Kasumi-1 (cell line): ENCODE measurements at regions not wholly inside any gene's neighbourhood (a gene's known extent, or its start where the extent isn't known, plus 50 kb on each side); places are given as distances from the start of the nearest gene placed in this dataset.
"Not testable (repeated sequence)": the region's sequence is repeated elsewhere in the genome, so short reads cannot be mapped to it uniquely, and the experiment has no call there.

ENCODE experiments used
- DNase-seq, 2 experiments: peaks; one replicate each; lab custom pipeline; 2025; lab: John Stamatoyannopoulos, UW

DNA sequence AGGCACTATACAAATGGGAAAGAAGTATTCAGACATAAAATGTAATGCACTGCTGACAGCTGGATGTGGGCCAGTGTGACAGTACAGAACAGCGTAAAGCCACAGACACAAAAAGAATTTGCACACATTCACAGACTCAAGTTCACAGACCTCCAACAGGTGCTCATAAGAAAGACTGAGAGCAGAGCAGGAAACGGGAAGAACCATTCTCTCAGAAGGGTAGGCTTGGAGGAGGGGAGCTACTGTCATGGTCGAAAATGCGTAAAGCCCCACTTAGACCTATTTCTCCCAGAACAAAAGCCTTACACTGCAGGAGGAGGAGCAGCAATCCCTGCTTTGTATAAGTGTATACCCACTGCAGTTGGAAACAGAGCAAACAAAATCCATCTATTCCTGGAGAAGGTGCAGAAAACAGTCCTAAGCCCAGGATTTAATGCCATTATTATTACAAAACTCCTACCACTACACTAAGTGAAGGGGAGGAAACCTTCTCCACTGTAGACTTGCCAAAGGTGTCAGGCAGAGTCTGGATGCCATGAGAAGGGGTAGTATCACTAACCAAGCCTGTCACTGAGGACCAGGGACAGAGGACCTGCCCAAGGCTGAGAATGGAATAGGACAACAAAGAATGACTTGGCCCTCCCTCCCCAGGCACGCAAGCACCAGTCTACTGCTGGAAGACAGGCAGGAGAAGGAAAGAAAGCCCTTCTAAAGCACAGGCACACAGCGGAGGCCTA, 103.0 kb upstream of the FAM25C start:
- not testable (repeated sequence) for DNase-seq

DNA sequence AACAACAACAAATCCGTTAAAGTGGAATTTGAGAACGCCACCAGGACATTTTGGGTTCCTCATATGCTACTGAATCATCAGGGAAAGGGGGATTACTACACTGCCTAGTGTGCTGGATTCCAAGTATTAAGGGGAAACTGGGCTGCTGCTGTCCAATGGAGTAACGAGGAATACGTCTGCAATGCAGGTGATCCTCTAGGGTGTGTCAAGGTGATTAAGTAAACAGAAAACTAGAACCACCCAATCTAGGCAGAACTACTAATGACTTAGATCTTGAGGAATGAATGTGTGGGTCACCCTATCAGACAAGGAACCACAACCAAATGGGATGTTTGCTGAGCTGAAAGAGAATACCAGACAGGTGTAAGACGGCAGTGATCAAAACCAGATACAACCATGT, 99.3 kb upstream of the FAM25C start:
- not testable (repeated sequence) for DNase-seq

DNA sequence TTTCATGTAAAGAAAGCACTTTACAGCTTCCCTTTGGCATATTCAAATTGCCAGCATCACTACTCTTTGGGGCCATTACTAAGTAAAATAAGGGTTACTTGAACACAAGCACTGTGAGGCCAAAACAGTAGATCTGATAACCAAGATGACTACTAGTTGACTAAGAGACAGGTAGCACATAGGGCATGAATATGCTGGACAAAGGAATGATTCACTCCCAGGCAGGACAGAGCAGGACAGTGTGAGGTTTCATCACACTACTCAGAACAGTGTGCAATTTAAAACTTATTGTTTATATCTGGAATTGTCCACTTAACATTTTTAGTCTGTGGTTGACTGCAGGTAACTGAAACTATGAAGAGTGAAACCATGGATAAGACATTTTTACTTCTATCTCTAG, 91.1 kb upstream of the FAM25C start:
- not testable (repeated sequence) for DNase-seq

DNA sequence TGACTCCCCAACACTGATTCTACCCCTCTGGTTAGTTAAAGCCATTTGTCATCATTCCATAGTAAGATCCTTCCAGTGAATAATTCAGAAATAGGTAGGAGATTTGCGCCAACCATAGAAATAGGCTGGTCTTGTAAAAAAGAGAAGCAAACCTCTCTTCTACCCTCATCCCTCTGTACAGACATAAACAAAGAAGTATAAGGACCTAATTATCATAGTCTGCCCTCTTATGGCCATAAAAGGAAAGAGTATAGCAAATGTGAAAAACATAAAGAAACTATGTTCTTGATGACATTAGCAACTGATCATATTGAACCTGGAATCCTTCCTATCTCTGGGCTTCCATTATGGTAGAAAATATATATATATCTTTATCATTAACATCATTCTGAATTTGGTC, 88.5 kb upstream of the FAM25C start:
- peak in 1 of 2 experiments; percentile 39 for DNase-seq

DNA sequence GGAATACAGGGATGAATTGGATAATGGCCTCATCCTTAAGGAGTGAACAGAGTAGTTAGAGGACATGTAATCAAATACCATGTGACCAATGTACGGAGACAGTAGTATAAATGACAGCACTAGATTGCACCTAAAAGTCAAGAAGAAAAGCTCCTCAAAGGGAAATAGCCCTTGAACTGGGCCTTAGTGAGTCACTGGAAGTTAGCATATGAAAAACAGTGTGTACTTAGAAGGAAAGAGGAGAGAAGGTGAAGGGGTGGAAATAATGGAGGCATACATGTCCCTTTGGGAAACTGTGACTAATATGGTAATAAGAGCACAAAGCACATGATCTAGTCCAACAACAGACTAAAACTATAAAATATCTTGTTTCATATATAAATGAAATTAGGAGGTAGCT, 84.9 kb upstream of the FAM25C start:
- DNase-seq: not testable (repeated sequence)

DNA sequence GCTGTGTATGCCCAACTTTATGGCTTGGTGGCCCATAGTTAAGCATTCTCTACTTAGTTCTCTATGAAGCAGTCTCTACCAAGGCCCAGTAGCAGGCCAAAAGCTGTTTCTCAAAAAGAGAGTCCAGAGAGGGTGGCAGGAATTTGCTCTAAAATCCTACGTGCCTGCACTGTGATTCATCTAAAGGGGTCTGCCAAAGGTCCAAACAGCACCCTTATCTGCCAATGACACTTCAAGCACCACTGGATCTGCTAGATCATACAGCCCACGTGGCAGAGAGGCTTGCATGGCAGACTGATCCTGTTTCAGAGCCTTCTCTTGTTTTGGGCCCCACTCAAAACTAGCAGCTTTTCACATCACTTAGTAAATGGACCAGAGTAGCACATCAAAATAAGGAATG, 71.6 kb upstream of the FAM25C start:
- not testable (repeated sequence) for DNase-seq

DNA sequence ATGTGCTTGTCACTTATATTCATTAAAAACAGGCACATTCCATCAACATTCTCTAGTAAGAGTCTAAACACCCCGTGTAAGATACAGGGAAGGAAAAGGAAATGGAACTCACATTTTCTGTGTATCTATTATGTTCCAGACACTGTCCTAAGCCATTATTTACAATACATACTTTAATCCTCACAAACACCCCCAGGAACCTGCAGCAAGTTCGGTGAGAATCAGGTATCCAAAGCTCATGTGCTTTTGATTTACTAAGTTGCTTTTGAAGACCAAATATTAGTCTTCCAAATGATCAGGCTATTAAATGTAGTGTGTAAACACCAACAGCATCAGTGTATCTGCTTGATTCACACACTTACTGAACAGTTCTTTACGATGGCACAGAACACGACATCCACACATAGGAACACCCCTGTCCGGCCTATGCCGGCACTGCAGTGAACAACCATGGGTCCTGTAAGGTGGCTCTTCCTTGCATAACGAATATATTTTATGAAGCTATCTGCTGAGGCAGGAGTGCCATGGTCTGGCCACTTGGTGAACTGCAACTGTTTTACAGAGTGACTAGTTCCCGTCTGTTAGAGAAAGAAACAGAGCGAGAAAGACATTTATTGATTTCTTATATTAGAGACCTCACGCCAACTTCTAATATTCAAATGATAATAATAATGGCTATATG, 64.5 kb upstream of the FAM25C start:
- not testable (repeated sequence) for DNase-seq

DNA sequence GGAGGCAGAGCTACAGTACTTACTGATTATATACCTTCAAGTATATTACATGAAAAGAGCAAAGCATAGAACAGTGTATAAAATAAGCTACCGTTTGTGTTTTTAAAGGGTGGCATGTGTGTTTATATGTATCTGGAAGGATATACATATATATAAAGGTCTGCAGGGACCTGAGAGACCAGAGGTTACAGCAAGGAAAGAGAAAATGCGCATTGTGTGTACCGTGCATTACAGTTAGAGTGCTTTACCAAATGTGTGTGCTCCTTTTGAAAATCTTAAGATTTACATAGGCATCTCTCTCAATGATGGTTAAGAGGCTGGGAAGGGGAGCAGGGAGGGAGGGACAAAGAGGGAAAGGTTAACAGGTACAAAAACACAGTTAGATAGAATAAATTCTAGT, 55.8 kb upstream of the FAM25C start:
- not testable (repeated sequence) for DNase-seq
